ENCODE measurements at regions not wholly inside any gene's neighbourhood (a gene's known extent, or its start where the extent isn't known, plus 50 kb on each side); places are given as distances from the start of the nearest gene placed in this dataset.
"Not testable (repeated sequence)": the region's sequence is repeated elsewhere in the genome, so short reads cannot be mapped to it uniquely, and the experiment has no call there.

- Mint-ChIP-seq H3K9me3 (no peaks in the 10 kb centered on the region), H3K4me1 (ENCODE audit: low read depth) (no peaks in the 10 kb centered on the region), H3K36me3 (ENCODE audit: low read depth) (no peaks in the 10 kb centered on the region), H3K27ac (no peak overlapping the region), H3K27me3 (peaks cover 9% of the 10 kb centered on the region), H3K4me3 (no peak overlapping the region)
- no peak for DNase-seq
Observed at GRCh38 chrX:114058988-114059418, 524.9 kb upstream of the HTR2C start.

GRCh38 chrX:114057422-114057821 lies 526.5 kb upstream of the HTR2C start:
- H3K27me3 Mint-ChIP-seq; H3K9me3 Mint-ChIP-seq; DNase-seq; H3K36me3 Mint-ChIP-seq (ENCODE audit: low read depth); H3K4me3 Mint-ChIP-seq; H3K27ac Mint-ChIP-seq; H3K4me1 Mint-ChIP-seq (ENCODE audit: low read depth): not testable (repeated sequence)

- H3K27me3 Mint-ChIP-seq, result no peaks in the 10 kb centered on the region
- no peak for DNase-seq
- no peak overlapping the region for H3K27ac Mint-ChIP-seq
- H3K36me3 Mint-ChIP-seq (ENCODE audit: low read depth), result no peaks in the 10 kb centered on the region
- no peaks in the 10 kb centered on the region for H3K9me3 Mint-ChIP-seq
- no peak overlapping the region for H3K4me3 Mint-ChIP-seq
- H3K4me1 Mint-ChIP-seq (ENCODE audit: low read depth), result no peaks in the 10 kb centered on the region
Observed at GRCh38 chrX:114051667-114052315, 532.1 kb upstream of the HTR2C start.

GRCh38 chrX:114050075-114050796 lies 533.6 kb upstream of the HTR2C start:
- no peaks in the 10 kb centered on the region for H3K4me1 Mint-ChIP-seq (ENCODE audit: low read depth)
- DNase-seq, result no peak
- H3K36me3 Mint-ChIP-seq (ENCODE audit: low read depth), result no peaks in the 10 kb centered on the region
- H3K27ac Mint-ChIP-seq, result no peak overlapping the region
- H3K27me3 Mint-ChIP-seq, result no peaks in the 10 kb centered on the region
- H3K9me3 Mint-ChIP-seq, result no peaks in the 10 kb centered on the region
- no peak overlapping the region for H3K4me3 Mint-ChIP-seq

- DNase-seq, result no peak
- H3K4me3 Mint-ChIP-seq, result no peak overlapping the region
- H3K4me1 Mint-ChIP-seq (ENCODE audit: low read depth), result no peaks in the 10 kb centered on the region
- no peaks in the 10 kb centered on the region for H3K9me3 Mint-ChIP-seq
- no peaks in the 10 kb centered on the region for H3K36me3 Mint-ChIP-seq (ENCODE audit: low read depth)
- no peaks in the 10 kb centered on the region for H3K27me3 Mint-ChIP-seq
- no peak overlapping the region for H3K27ac Mint-ChIP-seq
Observed at GRCh38 chrX:114049063-114049462, 534.8 kb upstream of the HTR2C start.

- no peak overlapping the region for H3K27ac Mint-ChIP-seq
- DNase-seq, result no peak
- no peak overlapping the region for H3K4me3 Mint-ChIP-seq
- no peaks in the 10 kb centered on the region for H3K27me3 Mint-ChIP-seq
- H3K36me3 Mint-ChIP-seq (ENCODE audit: low read depth), result no peaks in the 10 kb centered on the region
- H3K4me1 Mint-ChIP-seq (ENCODE audit: low read depth), result no peaks in the 10 kb centered on the region
- no peaks in the 10 kb centered on the region for H3K9me3 Mint-ChIP-seq
Observed at GRCh38 chrX:114047558-114047957, 536.3 kb upstream of the HTR2C start.

- DNase-seq, result no peak
Observed at GRCh38 chrX:114046695-114047279, 537.1 kb upstream of the HTR2C start.

GRCh38 chrX:114041470-114041869 lies 542.4 kb upstream of the HTR2C start:
- not testable (repeated sequence) for H3K9me3 Mint-ChIP-seq; H3K27ac Mint-ChIP-seq; DNase-seq; H3K4me3 Mint-ChIP-seq; H3K36me3 Mint-ChIP-seq (ENCODE audit: low read depth); H3K4me1 Mint-ChIP-seq (ENCODE audit: low read depth)
- H3K27me3 Mint-ChIP-seq, result peaks cover 21% of the 10 kb centered on the region

More at GRCh38 chrX:114046695-114047279, 537.1 kb upstream of the HTR2C start:
- H3K4me3 Mint-ChIP-seq, result no peak overlapping the region
- no peak overlapping the region for H3K27ac Mint-ChIP-seq
- no peaks in the 10 kb centered on the region for H3K27me3 Mint-ChIP-seq
- no peaks in the 10 kb centered on the region for H3K4me1 Mint-ChIP-seq (ENCODE audit: low read depth)
- no peaks in the 10 kb centered on the region for H3K9me3 Mint-ChIP-seq
- no peaks in the 10 kb centered on the region for H3K36me3 Mint-ChIP-seq (ENCODE audit: low read depth)

GRCh38 chrX:114040661-114041269 lies 543.1 kb upstream of the HTR2C start:
- H3K9me3 Mint-ChIP-seq; H3K4me1 Mint-ChIP-seq (ENCODE audit: low read depth); H3K36me3 Mint-ChIP-seq (ENCODE audit: low read depth); H3K27ac Mint-ChIP-seq; DNase-seq; H3K4me3 Mint-ChIP-seq: not testable (repeated sequence)
- peaks cover 21% of the 10 kb centered on the region for H3K27me3 Mint-ChIP-seq

GRCh38 chrX:114040111-114040510 lies 543.8 kb upstream of the HTR2C start:
- H3K27ac Mint-ChIP-seq; DNase-seq; H3K36me3 Mint-ChIP-seq (ENCODE audit: low read depth); H3K4me3 Mint-ChIP-seq; H3K4me1 Mint-ChIP-seq (ENCODE audit: low read depth); H3K9me3 Mint-ChIP-seq: not testable (repeated sequence)
- H3K27me3 Mint-ChIP-seq, result peaks cover 24% of the 10 kb centered on the region

GRCh38 chrX:114038358-114038757 lies 545.5 kb upstream of the HTR2C start:
- Mint-ChIP-seq H3K4me3 (no peak overlapping the region), H3K27ac (no peak overlapping the region), H3K27me3 (peaks cover 24% of the 10 kb centered on the region), H3K9me3 (no peaks in the 10 kb centered on the region), H3K4me1 (ENCODE audit: low read depth) (no peaks in the 10 kb centered on the region), H3K36me3 (ENCODE audit: low read depth) (no peaks in the 10 kb centered on the region)
- DNase-seq, result no peak

- DNase-seq, result no peak
- no peaks in the 10 kb centered on the region for H3K9me3 Mint-ChIP-seq
- H3K36me3 Mint-ChIP-seq (ENCODE audit: low read depth), result no peaks in the 10 kb centered on the region
- H3K4me3 Mint-ChIP-seq, result no peak overlapping the region
- no peak overlapping the region for H3K27ac Mint-ChIP-seq
- H3K4me1 Mint-ChIP-seq (ENCODE audit: low read depth), result no peaks in the 10 kb centered on the region
- H3K27me3 Mint-ChIP-seq, result peaks cover 29% of the 10 kb centered on the region
Observed at GRCh38 chrX:114037515-114037914, 546.4 kb upstream of the HTR2C start.

- no peaks in the 10 kb centered on the region for H3K4me1 Mint-ChIP-seq (ENCODE audit: low read depth)
- H3K4me3 Mint-ChIP-seq, result no peak overlapping the region
- peaks cover 5% of the 10 kb centered on the region for H3K27me3 Mint-ChIP-seq
- H3K9me3 Mint-ChIP-seq, result peaks cover 13% of the 10 kb centered on the region
- DNase-seq, result no peak
- H3K27ac Mint-ChIP-seq, result no peak overlapping the region
- no peaks in the 10 kb centered on the region for H3K36me3 Mint-ChIP-seq (ENCODE audit: low read depth)
Observed at GRCh38 chrX:114028907-114029662, 554.8 kb upstream of the HTR2C start.

GRCh38 chrX:114017086-114017485 lies 566.8 kb upstream of the HTR2C start:
- H3K4me3 Mint-ChIP-seq, result no peak overlapping the region

More at GRCh38 chrX:114017086-114017485, 566.8 kb upstream of the HTR2C start:
- Mint-ChIP-seq H3K4me1 (ENCODE audit: low read depth) (no peaks in the 10 kb centered on the region), H3K9me3 (no peaks in the 10 kb centered on the region), H3K27me3 (peaks cover 4% of the 10 kb centered on the region), H3K27ac (no peak overlapping the region), H3K36me3 (ENCODE audit: low read depth) (no peaks in the 10 kb centered on the region)
- no peak for DNase-seq
